ENCODE measurements at regions not wholly inside any gene's neighbourhood (a gene's known extent, or its start where the extent isn't known, plus 50 kb on each side); places are given as distances from the start of the nearest gene placed in this dataset.

GRCh38 chr17:77750427-77751043 lies 208.0 kb upstream of the TNRC6C start:
- no peaks in the 10 kb centered on the region for H3K79me2 ChIP-seq (ENCODE audit: insufficient read depth, low read length)
- no peaks in the 10 kb centered on the region for H3K9me2 ChIP-seq (replicated peaks; ENCODE audit: insufficient read depth, low read length)
- H3F3A ChIP-seq (ENCODE audit: insufficient read depth) = no peaks in the 10 kb centered on the region
- H3K4me2 ChIP-seq (ENCODE audit: low read depth, low read length, poor library complexity, severe bottlenecking) = no peak overlapping the region
- H3K36me3 ChIP-seq (ENCODE audit: low read length) = no peaks in the 10 kb centered on the region
- H3K4me3 ChIP-seq (ENCODE audit: insufficient read depth, low read length, poor library complexity, severe bottlenecking) = no peak overlapping the region
- no peaks in the 10 kb centered on the region for H3K9me3 ChIP-seq (ENCODE audit: insufficient read depth, low read length)
- no peak overlapping the region for H3K27ac ChIP-seq (ENCODE audit: low read depth, low read length)
- H3K27me3 ChIP-seq (ENCODE audit: low read length) = no peaks in the 10 kb centered on the region
- TF ChIP-seq CTCF (IDR thresholded peaks at IDR 0.05; ENCODE audit: insufficient read depth, low read length, poor library complexity, severe bottlenecking) = no peak
- TF ChIP-seq EZH2phosphoT487 (conservative IDR thresholded peaks at IDR 0.05; ENCODE audit: low read length) = no peak
- H3K9ac ChIP-seq (ENCODE audit: low read length) = no peak overlapping the region
- H2AFZ ChIP-seq (ENCODE audit: low read depth, low read length, severe bottlenecking) = no peak overlapping the region
- no peaks in the 10 kb centered on the region for H4K20me1 ChIP-seq (ENCODE audit: low read depth, low read length)

GRCh38 chr17:77753246-77753645 lies 205.3 kb upstream of the TNRC6C start:
- Histone ChIP-seq H3K9me2 (replicated peaks; ENCODE audit: insufficient read depth, low read length) (no peaks in the 10 kb centered on the region), H3K27me3 (ENCODE audit: low read length) (no peaks in the 10 kb centered on the region), H3F3A (ENCODE audit: insufficient read depth) (no peaks in the 10 kb centered on the region), H4K20me1 (ENCODE audit: low read depth, low read length) (no peaks in the 10 kb centered on the region), H3K79me2 (ENCODE audit: insufficient read depth, low read length) (no peaks in the 10 kb centered on the region), H3K4me2 (ENCODE audit: low read depth, low read length, poor library complexity, severe bottlenecking) (no peak overlapping the region), H3K9ac (ENCODE audit: low read length) (no peak overlapping the region), H2AFZ (ENCODE audit: low read depth, low read length, severe bottlenecking) (no peak overlapping the region), H3K9me3 (ENCODE audit: insufficient read depth, low read length) (no peaks in the 10 kb centered on the region), H3K4me3 (ENCODE audit: insufficient read depth, low read length, poor library complexity, severe bottlenecking) (no peak overlapping the region), H3K36me3 (ENCODE audit: low read length) (no peaks in the 10 kb centered on the region), H3K27ac (ENCODE audit: low read depth, low read length) (no peak overlapping the region)
- TF ChIP-seq EZH2phosphoT487 (conservative IDR thresholded peaks at IDR 0.05; ENCODE audit: low read length) = no peak
- TF ChIP-seq CTCF (IDR thresholded peaks at IDR 0.05; ENCODE audit: insufficient read depth, low read length, poor library complexity, severe bottlenecking) = no peak

GRCh38 chr17:77753691-77754245 lies 204.7 kb upstream of the TNRC6C start:
- Histone ChIP-seq H3K36me3 (ENCODE audit: low read length) (no peaks in the 10 kb centered on the region), H3K9me3 (ENCODE audit: insufficient read depth, low read length) (no peaks in the 10 kb centered on the region), H3K9ac (ENCODE audit: low read length) (no peak overlapping the region), H2AFZ (ENCODE audit: low read depth, low read length, severe bottlenecking) (no peak overlapping the region), H3K4me3 (ENCODE audit: insufficient read depth, low read length, poor library complexity, severe bottlenecking) (no peak overlapping the region), H3F3A (ENCODE audit: insufficient read depth) (no peaks in the 10 kb centered on the region), H3K4me2 (ENCODE audit: low read depth, low read length, poor library complexity, severe bottlenecking) (no peak overlapping the region), H4K20me1 (ENCODE audit: low read depth, low read length) (no peaks in the 10 kb centered on the region), H3K79me2 (ENCODE audit: insufficient read depth, low read length) (no peaks in the 10 kb centered on the region), H3K27me3 (ENCODE audit: low read length) (no peaks in the 10 kb centered on the region), H3K27ac (ENCODE audit: low read depth, low read length) (no peak overlapping the region), H3K9me2 (replicated peaks; ENCODE audit: insufficient read depth, low read length) (no peaks in the 10 kb centered on the region)
- TF ChIP-seq CTCF (IDR thresholded peaks at IDR 0.05; ENCODE audit: insufficient read depth, low read length, poor library complexity, severe bottlenecking) (no peak), EZH2phosphoT487 (conservative IDR thresholded peaks at IDR 0.05; ENCODE audit: low read length) (no peak)
